ENCODE measurements at regions not wholly inside any gene's neighbourhood (a gene's known extent, or its start where the extent isn't known, plus 50 kb on each side); places are given as distances from the start of the nearest gene placed in this dataset.

- Histone ChIP-seq H3K4me1 (ENCODE audit: control insufficient read depth in 2 of 2, insufficient read depth in 2 of 2, low read length in 2 of 2) (no peaks in the 10 kb centered on the region), H3K4me2 (replicated peaks; ENCODE audit: low read depth, low read length, poor library complexity, severe bottlenecking) (no peak overlapping the region), H3K27me3 (replicated peaks in 1 of 4; ENCODE audit: control extremely low read depth in 1 of 4, control insufficient read depth in 3 of 4, insufficient read depth in 4 of 4, low read length in 3 of 4) (no peaks in the 10 kb centered on the region), H3K27ac (ENCODE audit: low read length in 2 of 2) (no peak overlapping the region), H3K36me3 (replicated peaks in 1 of 2; ENCODE audit: control extremely low read depth in 1 of 2, control insufficient read depth in 1 of 2, extremely low read depth in 1 of 2, insufficient read depth in 2 of 2, low read length in 1 of 2) (no peaks in the 10 kb centered on the region), H3K9me3 (ENCODE audit: control extremely low read depth in 1 of 3, control insufficient read depth in 2 of 3, insufficient read depth in 1 of 3, low read length in 2 of 3) (peaks cover 0 to 3% (median 0%) of the 10 kb centered on the region in 3 donors), H3K4me3 (ENCODE audit: control extremely low read depth in 1 of 5, extremely low read depth in 1 of 5, insufficient read depth in 1 of 5, low read depth in 2 of 5, low read length in 4 of 5) (no peak overlapping the region), H4K20me1 (ENCODE audit: control insufficient read depth, insufficient read depth, low read length, poor library complexity, severe bottlenecking) (no peaks in the 10 kb centered on the region), H3K79me2 (ENCODE audit: control insufficient read depth, insufficient read depth, low read length) (no peaks in the 10 kb centered on the region), H2AFZ (ENCODE audit: insufficient read depth, low read depth, low read length, poor library complexity, severe bottlenecking) (no peak overlapping the region), H3K9ac (ENCODE audit: low read length) (no peak overlapping the region)
- H3K27ac Mint-ChIP-seq = no peak overlapping the region
- no peaks in the 10 kb centered on the region for H3K27me3 Mint-ChIP-seq
- TF ChIP-seq EZH2 (IDR thresholded peaks at IDR 0.05; ENCODE audit: borderline replicate concordance, insufficient read depth, low read depth, low read length, poor library complexity, severe bottlenecking) (no peak), CTCF (IDR thresholded peaks at IDR 0.05) (no peak)
- H3K4me3 Mint-ChIP-seq = no peak overlapping the region
- ChIA-PET CTCF (no interaction called here), POLR2A (no interaction called here)
- intact Hi-C loops (cut with micrococcal nuclease) = no loop called here
- DNase-seq (no peak), ATAC-seq (ENCODE audit: low read depth) (no peak)
- WGBS (ENCODE audit: insufficient coverage) = 63% methylated on average over 1 of the region's 2 CpGs
- H3K9me3 Mint-ChIP-seq (ENCODE audit: insufficient read depth) = no peaks in the 10 kb centered on the region
- H3K4me1 Mint-ChIP-seq = no peaks in the 10 kb centered on the region
Measured at GRCh38 chr4:166481055-166481454, 608.0 kb downstream of the TLL1 start.

- ATAC-seq (ENCODE audit: low read depth) (no peak), DNase-seq (no peak)
- Histone ChIP-seq H3K4me1 (ENCODE audit: control insufficient read depth in 2 of 2, insufficient read depth in 2 of 2, low read length in 2 of 2) (no peaks in the 10 kb centered on the region), H2AFZ (ENCODE audit: insufficient read depth, low read depth, low read length, poor library complexity, severe bottlenecking) (no peak overlapping the region), H3K27me3 (replicated peaks in 1 of 4; ENCODE audit: control extremely low read depth in 1 of 4, control insufficient read depth in 3 of 4, insufficient read depth in 4 of 4, low read length in 3 of 4) (no peaks in the 10 kb centered on the region), H3K79me2 (ENCODE audit: control insufficient read depth, insufficient read depth, low read length) (no peaks in the 10 kb centered on the region), H3K4me2 (replicated peaks; ENCODE audit: low read depth, low read length, poor library complexity, severe bottlenecking) (no peak overlapping the region), H4K20me1 (ENCODE audit: control insufficient read depth, insufficient read depth, low read length, poor library complexity, severe bottlenecking) (no peaks in the 10 kb centered on the region), H3K9ac (ENCODE audit: low read length) (no peak overlapping the region), H3K27ac (ENCODE audit: low read length in 2 of 2) (no peak overlapping the region), H3K9me3 (ENCODE audit: control extremely low read depth in 1 of 3, control insufficient read depth in 2 of 3, insufficient read depth in 1 of 3, low read length in 2 of 3) (peaks cover 0 to 3% (median 0%) of the 10 kb centered on the region in 3 donors), H3K36me3 (replicated peaks in 1 of 2; ENCODE audit: control extremely low read depth in 1 of 2, control insufficient read depth in 1 of 2, extremely low read depth in 1 of 2, insufficient read depth in 2 of 2, low read length in 1 of 2) (no peaks in the 10 kb centered on the region), H3K4me3 (ENCODE audit: control extremely low read depth in 1 of 5, extremely low read depth in 1 of 5, insufficient read depth in 1 of 5, low read depth in 2 of 5, low read length in 4 of 5) (no peak overlapping the region)
- ChIA-PET POLR2A (no interaction called here), CTCF (no interaction called here)
- Mint-ChIP-seq H3K4me3 (no peak overlapping the region), H3K9me3 (ENCODE audit: insufficient read depth) (no peaks in the 10 kb centered on the region), H3K27me3 (no peaks in the 10 kb centered on the region), H3K4me1 (no peaks in the 10 kb centered on the region), H3K27ac (no peak overlapping the region)
- intact Hi-C loops (cut with micrococcal nuclease) = no loop called here
- TF ChIP-seq EZH2 (IDR thresholded peaks at IDR 0.05; ENCODE audit: borderline replicate concordance, insufficient read depth, low read depth, low read length, poor library complexity, severe bottlenecking) (no peak), CTCF (IDR thresholded peaks at IDR 0.05) (no peak)
Measured at GRCh38 chr4:166481739-166482138, 608.7 kb downstream of the TLL1 start.
